OCI-LY3 (cell line): ENCODE measurements at regions not wholly inside any gene's neighbourhood (a gene's known extent, or its start where the extent isn't known, plus 50 kb on each side); places are given as distances from the start of the nearest gene placed in this dataset.

ENCODE experiments used
- EZH2phosphoT487 ChIP-seq: fragments of 200-600 bp; shearing (Covaris generic); IDR thresholded peaks from 2 replicates; pipeline ENCODE4 v1.6.1; 2018; ENCODE audit warnings: antibody characterized with exemption, mixed run types, low read depth
- TF ChIP-seq, protein P1 (sequence below): fragments of 200-600, 300-600 bp; sonication (generic); IDR thresholded peaks from 2 replicates; pipeline ENCODE4 v1.5.1; 2014; ENCODE audit warnings: antibody characterized with exemption, low read length, low read depth

DNA sequence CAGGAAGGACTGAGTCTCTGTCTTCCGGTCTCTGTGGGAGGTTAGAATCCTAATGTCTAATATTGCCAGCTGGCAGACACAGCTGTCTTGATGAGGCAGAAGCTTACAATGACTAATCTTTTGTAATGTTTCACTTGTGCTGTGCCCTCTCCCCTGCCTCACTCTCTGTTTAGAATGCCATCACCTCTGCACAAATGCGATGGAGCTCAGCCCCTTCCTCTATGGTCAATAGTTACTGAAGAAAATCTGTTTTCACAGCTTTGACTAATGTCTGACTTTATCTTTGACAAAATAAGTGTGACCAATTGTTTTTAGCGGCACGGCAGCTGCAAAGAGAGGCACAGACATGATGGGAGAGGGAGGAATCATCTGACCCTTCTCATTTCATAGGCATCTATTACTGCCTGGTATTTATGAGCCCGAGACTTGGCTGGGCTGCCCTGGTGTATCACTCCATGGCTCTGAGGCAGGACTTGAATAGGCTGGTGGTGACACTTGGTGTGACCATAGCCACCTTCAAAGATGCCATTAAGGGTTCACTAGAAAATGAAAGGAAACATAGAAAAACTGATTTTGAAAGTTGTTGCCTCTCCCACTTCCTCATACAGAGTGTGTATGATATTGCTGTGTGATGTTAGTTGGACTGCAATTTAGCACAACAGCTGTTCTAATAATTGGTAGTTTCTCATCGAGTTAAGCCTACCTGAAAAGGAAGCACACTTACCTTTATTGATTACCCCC is 163.2 kb upstream of the NBPF11 start:
- TF ChIP-seq, protein P1, sequence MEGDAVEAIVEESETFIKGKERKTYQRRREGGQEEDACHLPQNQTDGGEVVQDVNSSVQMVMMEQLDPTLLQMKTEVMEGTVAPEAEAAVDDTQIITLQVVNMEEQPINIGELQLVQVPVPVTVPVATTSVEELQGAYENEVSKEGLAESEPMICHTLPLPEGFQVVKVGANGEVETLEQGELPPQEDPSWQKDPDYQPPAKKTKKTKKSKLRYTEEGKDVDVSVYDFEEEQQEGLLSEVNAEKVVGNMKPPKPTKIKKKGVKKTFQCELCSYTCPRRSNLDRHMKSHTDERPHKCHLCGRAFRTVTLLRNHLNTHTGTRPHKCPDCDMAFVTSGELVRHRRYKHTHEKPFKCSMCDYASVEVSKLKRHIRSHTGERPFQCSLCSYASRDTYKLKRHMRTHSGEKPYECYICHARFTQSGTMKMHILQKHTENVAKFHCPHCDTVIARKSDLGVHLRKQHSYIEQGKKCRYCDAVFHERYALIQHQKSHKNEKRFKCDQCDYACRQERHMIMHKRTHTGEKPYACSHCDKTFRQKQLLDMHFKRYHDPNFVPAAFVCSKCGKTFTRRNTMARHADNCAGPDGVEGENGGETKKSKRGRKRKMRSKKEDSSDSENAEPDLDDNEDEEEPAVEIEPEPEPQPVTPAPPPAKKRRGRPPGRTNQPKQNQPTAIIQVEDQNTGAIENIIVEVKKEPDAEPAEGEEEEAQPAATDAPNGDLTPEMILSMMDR, result no peak
- no peak for TF ChIP-seq EZH2phosphoT487
